Uterus (tissue), 3 donors: ENCODE measurements at regions not wholly inside any gene's neighbourhood (a gene's known extent, or its start where the extent isn't known, plus 50 kb on each side); places are given as distances from the start of the nearest gene placed in this dataset.

ENCODE experiments used
- DNase-seq, 2 donors: peaks; one replicate each; pipeline ENCODE4 v3.0.0-alpha.2; 2019 to 2020
- H3K27ac ChIP-seq, 2 donors: fragments of 200-600 bp; sonication (generic); 1 replicate in 1 of 2; 2 replicates in 1 of 2; pipeline ENCODE4 v1.5.1; 2016 to 2018
- H3K27me3 ChIP-seq, 2 donors: fragments of 200-600 bp; sonication (generic); one replicate each; pipeline ENCODE4 v1.5.1; 2018 to 2019; ENCODE audit warnings: control low read depth in 1 of 2
- H3K36me3 ChIP-seq, 2 donors: fragments of 200-600 bp; sonication (generic); one replicate each; pipeline ENCODE4 v1.5.1; 2019; ENCODE audit warnings: control low read depth in 1 of 2
- H3K4me1 ChIP-seq, 2 donors: fragments of 200-600 bp; sonication (generic); one replicate each; pipeline ENCODE4 v1.5.1; 2018 to 2019; ENCODE audit warnings: control low read depth in 1 of 2
- H3K4me3 ChIP-seq, 2 donors: fragments of 200-600 bp; sonication (generic); 1 replicate in 1 of 2; 2 replicates in 1 of 2; pipeline ENCODE4 v1.5.1; 2018 to 2019; ENCODE audit warnings: mild to moderate bottlenecking in 1 of 2
- H3K9me3 ChIP-seq, 2 donors: fragments of 200-600 bp; sonication (generic); one replicate each; pipeline ENCODE4 v1.5.1; 2019; ENCODE audit warnings: control low read depth in 1 of 2
- POLR2A ChIP-seq, 2 donors: fragments of 450-650 bp; IDR thresholded peaks; one replicate each; pipeline ENCODE4 v1.6.1; 2016; ENCODE audit warnings: antibody characterized with exemption in 2 of 2, mild to moderate bottlenecking in 1 of 2, moderate library complexity in 1 of 2
- intact Hi-C: fragments of 100-400 bp; cut with DNase I; formaldehyde crosslinking; loops from one replicate; pipeline ENCODE4 v1.15.1; 2023; ENCODE audit warnings: low total_unique reads
- TF ChIP-seq, protein P1 (sequence below), 4 experiments: fragments of 200-600 bp in 2 of 4; fragments of 450-650 bp in 2 of 4; sonication (generic) in 2 of 4; IDR thresholded peaks; one replicate each; pipeline ENCODE4 v1.5.1; 2016 to 2019; ENCODE audit warnings: antibody characterized with exemption in 4 of 4, mild to moderate bottlenecking in 2 of 4, moderate library complexity in 1 of 4
- donor health status: DM: yes; HTN: yes; CAD: no.

DNA sequence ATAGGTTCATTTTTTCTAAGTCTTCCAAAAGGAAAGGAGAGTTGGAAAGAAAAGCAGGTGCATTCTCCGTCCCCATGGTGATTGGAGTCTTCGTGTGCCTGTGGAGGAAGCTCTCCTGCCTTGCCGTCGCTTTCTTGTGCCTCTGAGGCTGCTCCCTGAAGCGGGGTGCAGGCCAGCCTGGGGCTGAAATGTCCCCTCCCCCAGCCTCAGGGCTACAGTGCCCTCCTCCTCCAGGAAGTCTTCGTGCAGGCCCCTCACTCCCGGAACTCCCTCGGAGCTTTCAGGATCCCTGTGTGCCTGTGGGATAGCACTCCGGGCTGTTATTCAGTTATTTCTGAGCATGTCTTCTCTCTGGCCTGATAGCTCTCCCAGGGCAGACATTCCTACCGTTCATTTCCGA lies 569.2 kb downstream of the VRK1 start:
- intact Hi-C loops: no loop called here
- Histone ChIP-seq H3K9me3 (no peaks in the 10 kb centered on the region), H3K4me1 (no peaks in the 10 kb centered on the region), H3K27me3 (no peaks in the 10 kb centered on the region), H3K27ac (no peak overlapping the region), H3K36me3 (no peaks in the 10 kb centered on the region), H3K4me3 (no peak overlapping the region)
- TF ChIP-seq, protein P1, sequence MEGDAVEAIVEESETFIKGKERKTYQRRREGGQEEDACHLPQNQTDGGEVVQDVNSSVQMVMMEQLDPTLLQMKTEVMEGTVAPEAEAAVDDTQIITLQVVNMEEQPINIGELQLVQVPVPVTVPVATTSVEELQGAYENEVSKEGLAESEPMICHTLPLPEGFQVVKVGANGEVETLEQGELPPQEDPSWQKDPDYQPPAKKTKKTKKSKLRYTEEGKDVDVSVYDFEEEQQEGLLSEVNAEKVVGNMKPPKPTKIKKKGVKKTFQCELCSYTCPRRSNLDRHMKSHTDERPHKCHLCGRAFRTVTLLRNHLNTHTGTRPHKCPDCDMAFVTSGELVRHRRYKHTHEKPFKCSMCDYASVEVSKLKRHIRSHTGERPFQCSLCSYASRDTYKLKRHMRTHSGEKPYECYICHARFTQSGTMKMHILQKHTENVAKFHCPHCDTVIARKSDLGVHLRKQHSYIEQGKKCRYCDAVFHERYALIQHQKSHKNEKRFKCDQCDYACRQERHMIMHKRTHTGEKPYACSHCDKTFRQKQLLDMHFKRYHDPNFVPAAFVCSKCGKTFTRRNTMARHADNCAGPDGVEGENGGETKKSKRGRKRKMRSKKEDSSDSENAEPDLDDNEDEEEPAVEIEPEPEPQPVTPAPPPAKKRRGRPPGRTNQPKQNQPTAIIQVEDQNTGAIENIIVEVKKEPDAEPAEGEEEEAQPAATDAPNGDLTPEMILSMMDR (IDR thresholded peaks at IDR 0.05): no peak
- TF ChIP-seq POLR2A (IDR thresholded peaks at IDR 0.05): no peak
- DNase-seq: no peak

DNA sequence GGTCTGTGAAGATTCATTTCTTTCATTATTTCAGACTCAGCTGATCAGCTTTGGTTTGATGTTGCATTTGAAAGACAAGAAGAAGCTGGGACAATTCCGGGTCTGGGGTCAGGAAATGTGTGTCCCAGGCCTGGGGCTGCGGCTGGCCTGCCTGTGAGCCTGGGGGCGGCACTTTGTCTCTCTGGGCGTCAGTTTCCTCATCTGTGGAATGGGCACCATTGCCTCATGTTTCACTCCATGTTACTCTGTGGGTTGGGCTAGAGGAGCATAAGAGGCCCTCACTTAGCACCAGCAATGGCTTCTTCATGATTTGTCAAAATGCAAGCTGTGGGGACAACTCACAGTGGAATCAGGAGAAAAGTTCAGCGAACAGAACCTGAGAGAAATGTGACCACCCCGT lies 570.1 kb downstream of the VRK1 start:
- H3K4me1 ChIP-seq: no peaks in the 10 kb centered on the region
- no peaks in the 10 kb centered on the region for H3K27me3 ChIP-seq
- no peak overlapping the region for H3K27ac ChIP-seq
- no peak for TF ChIP-seq POLR2A (IDR thresholded peaks at IDR 0.05)
- no peak overlapping the region for H3K4me3 ChIP-seq
- no peaks in the 10 kb centered on the region for H3K9me3 ChIP-seq
- DNase-seq: no peak
- intact Hi-C loops: no loop called here
- no peaks in the 10 kb centered on the region for H3K36me3 ChIP-seq

DNA sequence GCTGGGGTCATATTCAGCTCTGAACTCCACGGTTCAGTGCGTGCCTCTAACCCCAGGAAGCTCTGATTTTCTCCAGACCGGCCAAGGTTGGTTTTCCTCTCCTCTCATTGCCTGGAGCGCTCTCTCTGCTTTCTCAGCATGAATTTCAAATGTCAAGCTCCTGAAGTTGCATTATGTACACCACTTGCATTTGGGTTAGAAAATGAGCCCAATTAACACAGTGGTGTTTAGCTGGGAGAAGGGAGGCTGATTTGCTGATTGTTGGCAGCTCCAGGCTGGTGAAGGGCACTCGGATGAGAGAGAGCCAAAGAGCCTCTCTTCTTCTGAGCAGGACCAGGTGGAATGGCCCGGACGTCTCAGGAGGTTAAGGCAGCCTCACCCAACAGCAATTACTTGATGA lies 570.9 kb downstream of the VRK1 start:
- intact Hi-C loops: no loop called here
- no peak for DNase-seq
- Histone ChIP-seq H3K27ac (no peak overlapping the region), H3K27me3 (no peaks in the 10 kb centered on the region), H3K4me1 (no peaks in the 10 kb centered on the region), H3K36me3 (no peaks in the 10 kb centered on the region), H3K4me3 (no peak overlapping the region), H3K9me3 (no peaks in the 10 kb centered on the region)
- TF ChIP-seq POLR2A (IDR thresholded peaks at IDR 0.05): no peak
- TF ChIP-seq, protein P1 (IDR thresholded peaks at IDR 0.05): no peak

DNA sequence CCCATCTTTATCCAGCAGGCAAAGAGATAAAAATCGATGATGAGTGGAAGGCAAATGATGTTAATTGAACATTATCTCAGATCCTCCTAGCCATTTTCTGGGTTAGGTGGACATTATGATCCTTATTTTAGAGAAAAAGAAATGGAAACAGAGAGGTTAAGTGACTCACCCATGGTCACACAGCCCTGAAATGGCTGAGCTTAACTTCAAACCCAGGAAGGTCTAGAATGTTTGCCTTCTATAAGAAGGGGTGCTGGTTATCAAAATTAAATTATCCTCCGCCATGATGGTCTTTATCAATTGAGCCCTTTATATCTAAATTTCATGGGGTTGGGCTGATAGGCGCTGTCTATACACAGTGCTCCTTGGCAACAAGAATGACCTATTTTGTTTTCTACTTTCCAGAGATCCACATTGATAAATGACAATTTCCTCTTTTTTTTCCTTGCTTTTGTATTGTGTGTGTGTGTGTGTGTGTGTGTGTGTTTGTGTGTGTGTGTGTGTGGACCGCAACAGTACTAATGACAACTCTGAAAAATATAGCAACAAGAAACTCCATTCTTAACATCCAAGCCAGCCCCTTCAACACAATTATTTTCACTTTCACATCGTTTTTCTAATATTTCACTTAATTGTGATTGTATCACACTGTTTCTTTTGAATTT lies 571.9 kb downstream of the VRK1 start:
- no peak for DNase-seq
- Histone ChIP-seq H3K27me3 (no peaks in the 10 kb centered on the region), H3K9me3 (no peaks in the 10 kb centered on the region), H3K36me3 (no peaks in the 10 kb centered on the region), H3K4me1 (no peaks in the 10 kb centered on the region), H3K4me3 (no peak overlapping the region), H3K27ac (no peak overlapping the region)
- TF ChIP-seq, protein P1 (IDR thresholded peaks at IDR 0.05): no peak
- TF ChIP-seq POLR2A (IDR thresholded peaks at IDR 0.05): no peak
- intact Hi-C loops: no loop called here

DNA sequence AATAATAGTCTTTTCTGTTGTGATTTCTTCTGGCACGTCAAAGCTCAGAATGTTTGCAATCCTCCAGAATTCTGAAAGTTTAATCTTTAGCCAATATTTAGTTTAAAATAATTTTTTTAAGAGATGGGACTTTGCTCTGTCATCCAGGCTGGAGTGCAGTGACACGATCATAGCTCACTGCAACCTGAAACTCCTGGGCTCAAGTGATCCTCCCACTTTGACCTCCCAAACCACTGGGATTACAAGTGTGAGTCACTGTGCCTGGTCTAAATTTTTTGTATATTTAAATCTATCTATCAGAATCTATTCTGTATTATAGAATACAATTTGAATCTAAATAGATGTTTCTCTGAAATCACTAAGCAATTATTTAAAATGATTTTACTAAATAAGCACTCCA lies 572.7 kb downstream of the VRK1 start:
- TF ChIP-seq POLR2A (IDR thresholded peaks at IDR 0.05): no peak
- TF ChIP-seq, protein P1 (IDR thresholded peaks at IDR 0.05): no peak
- H3K4me1 ChIP-seq: no peaks in the 10 kb centered on the region
- no peak overlapping the region for H3K4me3 ChIP-seq
- H3K27ac ChIP-seq: no peak overlapping the region
- no peaks in the 10 kb centered on the region for H3K27me3 ChIP-seq
- DNase-seq: no peak
- H3K36me3 ChIP-seq: no peaks in the 10 kb centered on the region
- no peaks in the 10 kb centered on the region for H3K9me3 ChIP-seq
- intact Hi-C loops: no loop called here

DNA sequence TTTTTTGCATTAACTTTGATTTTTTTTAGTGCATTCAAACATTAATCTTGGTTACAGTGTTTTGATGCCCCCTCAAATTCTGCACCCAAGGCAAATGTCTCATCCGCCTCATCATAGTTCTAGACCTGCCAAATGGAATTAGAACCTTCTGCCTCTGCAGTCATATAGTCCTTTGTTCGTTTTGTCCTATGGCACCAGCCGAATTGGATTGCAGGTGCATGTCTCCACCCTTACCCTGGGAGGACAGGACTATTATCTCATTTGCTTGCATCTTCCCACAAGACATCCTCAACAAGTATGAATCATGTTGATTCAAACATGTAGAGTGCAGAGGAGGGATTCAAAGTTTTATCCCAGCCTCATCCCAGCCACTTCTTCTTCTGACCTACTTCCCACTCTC lies 579.1 kb downstream of the VRK1 start:
- H3K4me3 ChIP-seq: no peak overlapping the region
- no peaks in the 10 kb centered on the region for H3K27me3 ChIP-seq
- no peaks in the 10 kb centered on the region for H3K36me3 ChIP-seq
- DNase-seq: no peak
- intact Hi-C loops: no loop called here
- H3K27ac ChIP-seq: no peak overlapping the region
- no peaks in the 10 kb centered on the region for H3K4me1 ChIP-seq
- no peaks in the 10 kb centered on the region for H3K9me3 ChIP-seq
- TF ChIP-seq POLR2A (IDR thresholded peaks at IDR 0.05): no peak
- TF ChIP-seq, protein P1 (IDR thresholded peaks at IDR 0.05): no peak
